ENCODE measurements at regions not wholly inside any gene's neighbourhood (a gene's known extent, or its start where the extent isn't known, plus 50 kb on each side); places are given as distances from the start of the nearest gene placed in this dataset.
A peak's percentile ranks its signal among the peaks of the same experiment; 100 is the strongest.

GRCh38 chr6:167742719-167743303, 83.9 kb upstream of the AFDN start (continued):
- TF ChIP-seq ZNF264 (CRISPR knock-in tag; IDR thresholded peaks at IDR 0.05) (no peak), ZEB1 (IDR thresholded peaks at IDR 0.05; ENCODE audit: insufficient replicate concordance, low read depth) (no peak), MEF2D (CRISPR knock-in tag; IDR thresholded peaks at IDR 0.05) (0 out of 2 replicates have a peak, but pooled peaks have one; percentile 58), ZFP37 (CRISPR knock-in tag; IDR thresholded peaks at IDR 0.05; ENCODE audit: borderline replicate concordance) (no peak), LRRFIP1 (CRISPR knock-in tag; conservative IDR thresholded peaks at IDR 0.05) (no peak), LBX2 (CRISPR knock-in tag; IDR thresholded peaks at IDR 0.05; ENCODE audit: borderline replicate concordance) (no peak), ZMAT3 (CRISPR knock-in tag; conservative IDR thresholded peaks at IDR 0.05) (no peak), GATAD2A (CRISPR knock-in tag; IDR thresholded peaks at IDR 0.05) (peak; percentile 87), RELA (CRISPR knock-in tag; IDR thresholded peaks at IDR 0.05) (peak; percentile 24; the same call in 1 of the 2 replicates), FOSL2 (CRISPR knock-in tag; IDR thresholded peaks at IDR 0.05) (peak; percentile 92), ZNF550 (CRISPR knock-in tag; IDR thresholded peaks at IDR 0.05; ENCODE audit: borderline replicate concordance) (no peak), ZNF775 (CRISPR knock-in tag; IDR thresholded peaks at IDR 0.05; ENCODE audit: borderline replicate concordance) (no peak), ETV5 (CRISPR knock-in tag; IDR thresholded peaks at IDR 0.05; ENCODE audit: borderline replicate concordance) (peak; percentile 54; the same call in 1 of the 2 replicates), HOMEZ (CRISPR knock-in tag; IDR thresholded peaks at IDR 0.05; ENCODE audit: low read depth) (peak; percentile 82), ZNF563 (CRISPR knock-in tag; IDR thresholded peaks at IDR 0.05) (no peak), NFE2L2 (IDR thresholded peaks at IDR 0.05; ENCODE audit: low read length) (no peak), SMYD3 (CRISPR knock-in tag; IDR thresholded peaks at IDR 0.05) (no peak), LCORL (IDR thresholded peaks at IDR 0.05) (no peak), LCORL (CRISPR knock-in tag; IDR thresholded peaks at IDR 0.05) (peak; percentile 79), ZNF430 (CRISPR knock-in tag; IDR thresholded peaks at IDR 0.05) (no peak), POLR2AphosphoS5 (IDR thresholded peaks at IDR 0.05; ENCODE audit: low read depth, low read length) (no peak), SSRP1 (CRISPR knock-in tag; IDR thresholded peaks at IDR 0.05) (peak; percentile 94), ZNF253 (CRISPR knock-in tag; IDR thresholded peaks at IDR 0.05; ENCODE audit: borderline replicate concordance) (no peak), KLF11 (CRISPR knock-in tag; IDR thresholded peaks at IDR 0.05) (peak; percentile 30; the same call in 1 of the 2 replicates), MIER2 (CRISPR knock-in tag; IDR thresholded peaks at IDR 0.05) (no peak; the same call in 1 of the 2 replicates), KLF16 (CRISPR knock-in tag; IDR thresholded peaks at IDR 0.05) (peak in 1 of 2 experiments; percentile 75; a peak in 2 of 4 replicates), ZNF335 (CRISPR knock-in tag; IDR thresholded peaks at IDR 0.05) (no peak), MNT (IDR thresholded peaks at IDR 0.05) (no peak), PRPF4 (IDR thresholded peaks at IDR 0.05; ENCODE audit: low read depth, low read length, poor library complexity, severe bottlenecking) (no peak)
